Right kidney (tissue), 1 donor: ENCODE measurements at regions not wholly inside any gene's neighbourhood (a gene's known extent, or its start where the extent isn't known, plus 50 kb on each side); places are given as distances from the start of the nearest gene placed in this dataset.
"Not testable (repeated sequence)": the region's sequence is repeated elsewhere in the genome, so short reads cannot be mapped to it uniquely, and the experiment has no call there.

Experiments used
- DNase-seq: peaks from one replicate; pipeline ENCODE4 v3.0.0-alpha.2; 2016

DNA sequence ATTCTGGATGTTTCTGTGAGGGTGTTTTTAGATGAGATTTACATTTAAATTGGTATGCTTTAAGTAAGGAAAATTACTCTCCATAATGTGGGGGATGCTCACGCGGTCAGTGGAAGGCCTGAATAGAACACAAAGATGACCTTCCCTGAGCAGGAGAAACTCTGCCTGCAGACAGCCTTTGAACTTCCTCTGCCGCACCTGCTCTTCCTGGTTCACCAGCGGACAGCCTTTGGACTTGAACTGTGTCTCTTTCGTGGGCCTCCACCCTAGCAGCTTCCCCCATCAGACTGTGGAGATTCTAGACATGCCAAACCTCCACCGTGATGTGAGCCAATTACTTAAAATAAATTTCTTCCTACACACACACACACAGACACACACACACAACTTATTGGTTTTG lies 210.7 kb downstream of the EFCAB11 start:
- no peak for DNase-seq

DNA sequence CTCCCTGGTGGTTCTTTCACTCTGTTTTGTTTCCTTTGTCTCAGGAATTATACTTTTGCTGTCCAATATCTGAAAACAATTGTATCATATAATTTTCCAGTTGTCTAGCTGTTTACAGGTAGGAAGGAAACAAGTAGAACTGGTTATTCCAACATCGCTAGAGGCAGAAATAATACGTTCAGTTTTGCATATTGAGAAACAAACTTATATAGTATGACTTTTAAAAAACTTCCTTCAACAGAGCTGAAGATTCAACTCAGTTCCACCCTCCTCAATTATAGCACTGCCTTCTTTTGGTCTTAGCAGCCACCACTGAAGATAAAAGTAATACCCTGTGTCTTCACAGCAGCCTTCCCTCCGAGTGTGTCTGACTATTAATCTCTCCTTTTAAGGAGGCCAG lies 214.3 kb downstream of the EFCAB11 start:
- DNase-seq: no peak

- DNase-seq: no peak
These were observed 217.6 kb downstream of the EFCAB11 start for GRCh38 chr14:89736881-89737280.

DNA sequence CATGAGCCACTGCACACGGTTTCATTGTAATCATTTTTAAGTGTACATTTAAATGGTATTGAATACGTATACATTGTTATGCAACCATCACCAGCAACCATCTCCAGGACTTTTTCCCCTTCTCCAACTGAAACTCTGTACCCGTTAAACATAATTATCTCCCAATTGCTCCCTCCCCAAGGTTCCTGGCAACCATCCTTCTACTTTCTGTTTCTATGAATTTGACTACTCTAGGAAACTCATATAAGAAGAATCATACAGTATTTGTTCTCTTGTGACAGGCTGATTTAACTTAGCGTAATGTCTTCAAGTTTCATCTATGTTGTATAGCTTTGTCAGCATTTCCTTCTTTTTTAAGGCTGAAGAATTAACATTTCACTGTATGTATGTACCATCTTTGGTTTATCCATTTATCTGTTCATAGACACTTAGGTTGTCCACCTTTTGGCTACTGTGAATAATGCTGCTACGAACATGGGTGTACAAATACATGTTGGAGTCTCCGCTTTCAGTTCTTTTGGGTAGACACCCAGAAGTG lies 223.1 kb downstream of the EFCAB11 start:
- DNase-seq: no peak

GRCh38 chr14:89730687-89731086 lies 223.8 kb downstream of the EFCAB11 start:
- DNase-seq: no peak

- no peak for DNase-seq
These were observed 225.6 kb downstream of the EFCAB11 start for GRCh38 chr14:89728964-89729363.

DNA sequence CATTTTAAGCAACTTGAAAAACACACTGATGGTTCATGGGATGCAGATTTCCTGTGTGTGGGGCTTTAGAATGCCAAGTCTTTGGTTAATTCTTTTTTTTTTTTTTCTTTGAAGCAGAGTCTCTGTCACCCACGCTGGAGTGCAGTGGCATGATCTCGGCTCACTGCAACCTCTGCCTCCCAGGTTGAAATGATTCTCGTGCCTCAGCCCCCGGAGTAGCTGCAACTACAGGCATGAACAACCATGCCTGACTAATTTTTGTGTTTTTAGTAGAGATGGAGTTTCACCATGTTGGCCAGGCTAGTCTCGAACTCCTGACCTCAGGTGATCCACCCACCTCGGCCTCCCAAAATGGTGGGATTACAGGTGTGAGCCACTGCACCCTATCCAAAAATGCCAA lies 228.3 kb downstream of the EFCAB11 start:
- not testable (repeated sequence) for DNase-seq

GRCh38 chr14:89724628-89724960 lies 229.9 kb downstream of the EFCAB11 start:
- no peak for DNase-seq

GRCh38 chr14:89723930-89724627 lies 230.5 kb downstream of the EFCAB11 start:
- DNase-seq: no peak

GRCh38 chr14:89721956-89722355 lies 232.6 kb downstream of the EFCAB11 start:
- no peak for DNase-seq

DNA sequence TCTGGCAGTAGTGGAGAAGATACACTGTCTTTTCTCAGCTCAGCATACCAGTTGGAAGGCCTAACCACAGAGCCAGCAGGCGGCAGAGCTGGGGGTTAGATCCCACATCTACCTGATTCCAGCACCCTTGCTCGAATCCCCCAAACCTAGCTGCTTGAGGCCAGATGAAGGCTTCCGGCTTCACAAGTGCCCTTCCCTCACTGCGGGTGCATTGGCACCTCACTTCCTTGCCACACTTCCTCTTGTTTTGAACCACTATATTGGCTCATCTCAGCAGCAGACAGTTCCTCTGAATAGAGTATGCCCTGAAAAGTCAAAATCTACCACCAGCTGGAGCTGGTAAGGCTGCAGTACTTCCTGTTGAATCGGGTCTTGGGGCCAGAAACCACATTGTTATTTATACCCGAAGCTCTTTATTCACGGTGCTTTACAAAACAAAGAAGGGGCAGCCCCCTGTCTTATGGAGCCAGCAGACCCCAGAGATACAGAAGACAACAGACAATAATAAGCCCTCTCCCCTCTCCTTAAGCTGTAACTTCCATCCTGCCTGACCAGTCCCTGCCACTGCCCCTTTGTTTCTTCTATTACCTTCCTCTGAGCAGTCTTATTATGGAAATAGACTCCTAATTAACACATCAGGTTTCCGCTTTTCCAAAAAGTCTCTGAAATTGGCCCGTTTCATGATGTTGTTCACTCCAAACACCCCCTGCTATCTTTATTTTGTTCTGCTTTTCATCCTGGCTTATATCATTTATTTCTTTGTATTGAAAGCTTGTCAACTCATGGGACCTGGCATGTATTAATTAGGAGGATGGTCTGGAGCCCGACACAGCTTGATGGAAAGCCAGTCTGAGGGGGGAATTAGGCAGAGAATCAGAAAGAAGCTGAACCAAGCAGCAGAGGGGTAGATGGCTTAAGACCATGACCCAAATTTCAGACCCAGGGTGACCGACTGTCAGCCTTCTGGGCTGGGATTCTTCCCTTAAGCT lies 233.5 kb downstream of the EFCAB11 start:
- DNase-seq: no peak

- no peak for DNase-seq
These were observed 234.3 kb downstream of the EFCAB11 start for GRCh38 chr14:89720076-89720687.

DNA sequence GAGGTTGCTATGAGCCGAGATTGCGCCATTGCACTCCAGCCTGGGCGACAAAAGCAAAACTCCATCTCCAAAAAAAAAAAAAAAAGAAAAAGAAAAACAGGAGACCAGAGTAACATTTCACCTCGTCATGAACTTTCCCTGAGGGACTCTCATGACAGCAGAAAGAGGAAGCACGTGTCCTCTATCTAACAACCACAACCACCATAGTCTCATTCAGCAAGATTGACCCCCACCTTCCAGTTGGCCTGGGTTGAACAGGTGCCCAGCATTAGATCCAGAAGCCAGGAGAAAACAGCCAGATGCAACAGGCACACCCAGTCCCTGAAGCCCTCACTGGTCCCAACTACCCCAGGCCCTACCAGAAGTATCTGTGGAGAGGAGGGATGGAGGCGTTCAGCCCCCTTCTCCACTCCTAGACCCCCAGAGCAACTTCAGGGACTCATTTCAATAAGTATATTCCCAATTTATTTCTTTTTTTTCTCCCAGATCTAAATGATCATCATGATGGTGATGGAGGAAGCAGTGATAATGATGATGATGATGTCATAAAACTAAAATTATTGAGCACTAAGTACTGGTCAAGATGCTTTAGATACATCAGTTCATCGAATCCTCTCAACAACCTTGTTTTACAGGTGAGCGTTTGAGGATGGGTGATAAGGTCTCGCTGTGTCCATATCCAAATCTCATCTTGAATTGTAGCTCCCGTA lies 235.0 kb downstream of the EFCAB11 start:
- DNase-seq: no peak

DNA sequence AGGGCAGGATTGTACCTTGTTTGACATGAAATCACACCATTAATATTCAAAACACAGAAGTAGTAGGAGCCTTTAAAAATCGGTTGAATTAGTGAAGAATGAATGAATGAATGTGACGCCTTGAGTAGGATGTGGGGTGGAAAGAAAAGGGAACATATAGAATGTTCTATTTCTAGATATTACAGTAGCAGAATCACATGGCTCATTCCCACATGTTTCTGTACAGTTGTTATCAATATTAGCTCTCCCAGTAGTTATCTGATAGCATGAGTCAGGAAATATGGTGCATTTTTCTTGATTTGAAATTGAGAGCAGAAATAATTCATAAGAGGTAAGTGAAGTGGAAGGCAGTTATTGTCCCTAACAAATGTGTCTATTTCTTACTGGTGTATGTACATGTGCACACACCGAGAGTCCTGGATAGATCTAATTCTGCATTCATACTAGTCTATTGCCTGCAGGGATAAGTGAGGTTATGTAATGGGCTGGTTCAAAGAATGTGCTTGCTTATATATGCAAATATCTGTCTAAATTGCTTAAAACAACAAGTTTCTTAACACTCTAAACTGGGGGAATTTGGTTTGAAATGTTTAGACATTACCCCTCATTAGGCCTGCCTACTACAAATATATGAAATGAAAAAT lies 245.4 kb downstream of the EFCAB11 start:
- no peak for DNase-seq

DNA sequence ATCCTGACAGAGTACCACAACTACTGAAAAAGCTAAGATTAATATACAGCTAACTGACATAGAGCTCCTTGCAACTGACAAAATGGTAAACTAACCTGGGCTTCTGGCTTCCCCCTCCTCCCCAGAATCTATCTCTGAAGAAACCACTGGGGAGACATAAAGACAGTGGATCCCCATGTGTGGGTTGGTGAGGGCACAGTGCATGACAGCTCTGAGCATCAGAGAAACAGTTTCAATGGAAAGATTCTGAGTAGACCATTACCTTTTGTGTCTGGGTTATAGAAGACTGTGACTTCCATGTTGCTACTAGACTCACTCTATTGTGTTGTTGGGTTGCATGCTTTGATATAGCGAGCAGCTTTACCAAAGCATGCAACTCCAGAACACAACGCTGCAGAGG lies 247.4 kb downstream of the EFCAB11 start:
- DNase-seq: no peak

GRCh38 chr14:89702876-89703200 lies 251.7 kb downstream of the EFCAB11 start:
- DNase-seq: no peak

DNA sequence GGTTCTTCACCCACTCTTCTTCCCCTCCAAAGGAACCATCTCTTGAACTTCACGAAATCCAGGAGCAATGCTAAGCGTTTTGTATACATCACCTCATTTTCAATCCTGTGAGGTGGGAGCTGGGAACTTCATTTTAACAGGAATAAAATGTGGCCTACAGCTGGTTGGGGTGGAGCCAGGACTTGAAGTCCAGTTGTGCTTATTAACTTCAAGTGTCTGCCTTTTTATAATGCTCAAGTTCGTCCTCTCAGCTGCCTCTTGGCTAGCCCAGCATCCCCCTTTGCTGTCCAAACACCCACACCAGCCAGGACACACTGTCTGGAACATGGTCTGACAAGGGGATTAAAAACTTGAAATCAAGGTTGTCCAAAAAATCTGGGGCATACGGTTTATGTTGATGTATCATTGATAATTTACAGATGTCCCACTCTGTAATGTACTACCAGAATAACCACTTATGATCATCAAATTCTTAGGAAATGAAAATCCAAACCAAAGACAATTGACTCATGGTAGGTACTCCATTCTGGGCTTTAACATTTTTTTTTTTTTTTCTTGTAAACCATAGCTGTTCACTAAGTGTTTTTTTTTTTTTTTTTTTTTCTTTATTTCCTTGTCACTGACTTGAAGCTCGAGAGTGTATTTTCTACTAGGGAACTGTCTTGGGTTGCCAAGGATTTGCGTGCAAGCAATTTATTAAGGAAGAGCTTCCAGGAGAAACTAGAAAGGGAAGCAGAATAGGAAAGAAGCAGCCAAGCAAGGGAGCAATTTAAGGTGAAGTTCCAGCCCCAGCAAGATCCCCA lies 252.3 kb downstream of the EFCAB11 start:
- DNase-seq: no peak

- peak; percentile 87 for DNase-seq
These were observed 253.1 kb downstream of the EFCAB11 start for GRCh38 chr14:89701211-89702043.

DNA sequence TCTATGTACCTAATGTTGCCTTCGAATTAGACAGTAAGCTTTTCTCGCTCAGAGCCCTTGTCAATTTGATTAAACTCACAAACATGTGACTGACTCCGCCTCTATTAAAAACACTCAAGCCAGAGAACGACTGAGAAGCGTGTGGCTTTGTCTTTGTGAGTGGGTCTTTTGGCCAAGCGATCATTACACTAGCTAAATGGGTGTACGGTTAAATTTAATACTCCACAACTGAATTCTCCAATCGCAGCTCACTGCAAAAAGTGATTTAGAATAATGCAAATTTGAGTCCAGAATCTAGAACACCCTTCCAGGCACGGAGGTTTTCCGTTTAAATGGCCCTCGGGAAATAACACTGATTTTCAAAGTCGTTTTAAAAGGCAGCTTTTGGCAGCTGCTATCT lies 253.7 kb downstream of the EFCAB11 start:
- no peak for DNase-seq

GRCh38 chr14:89699071-89699470 lies 255.5 kb downstream of the EFCAB11 start:
- DNase-seq: no peak
